Effector memory CD8-positive, alpha-beta T cell (primary cell): ENCODE measurements at regions not wholly inside any gene's neighbourhood (a gene's known extent, or its start where the extent isn't known, plus 50 kb on each side); places are given as distances from the start of the nearest gene placed in this dataset.

ENCODE experiments used
- ATAC-seq: fragments of 150-1000 bp; cut with Tn5 transposase; replicated peaks from 2 replicates; pipeline ENCODE4 v1.10.0; 2021; ENCODE audit warnings: mild to moderate bottlenecking, moderate library complexity
- DNase-seq, 3 experiments: peaks; one replicate each; pipeline ENCODE4 v3.0.0; 2021
- H3K27ac Mint-ChIP-seq, 2 donors: one replicate each; pipeline ENCODE4 v1.8.0; 2022; ENCODE audit warnings: mild to moderate bottlenecking in 2 of 2, mixed read lengths in 2 of 2, moderate library complexity in 2 of 2
- H3K27me3 Mint-ChIP-seq, 2 donors: one replicate each; pipeline ENCODE4 v1.8.0; 2022; ENCODE audit warnings: mixed read lengths in 2 of 2
- H3K36me3 Mint-ChIP-seq: one replicate; pipeline ENCODE4 v1.8.0; 2022; ENCODE audit warnings: mild to moderate bottlenecking, moderate library complexity, mixed read lengths; ENCODE audit not compliant: insufficient read depth
- H3K4me1 Mint-ChIP-seq, 2 donors: one replicate each; pipeline ENCODE4 v1.8.0; 2022; ENCODE audit warnings: low read depth in 2 of 2, mixed read lengths in 2 of 2
- H3K4me3 Mint-ChIP-seq, 2 donors: one replicate each; pipeline ENCODE4 v1.8.0; 2022; ENCODE audit warnings: mild to moderate bottlenecking in 2 of 2, mixed read lengths in 2 of 2, moderate library complexity in 2 of 2
- H3K9me3 Mint-ChIP-seq, 2 donors: one replicate each; pipeline ENCODE4 v1.8.0; 2022; ENCODE audit warnings: mixed read lengths in 2 of 2

- no peak overlapping the region for H3K4me3 Mint-ChIP-seq
- no peaks in the 10 kb centered on the region for H3K4me1 Mint-ChIP-seq
- H3K27ac Mint-ChIP-seq = no peak overlapping the region
- H3K27me3 Mint-ChIP-seq = peaks cover 7 to 40% of the 10 kb centered on the region in 2 donors
- ATAC-seq (no peak), DNase-seq (no peak)
- H3K36me3 Mint-ChIP-seq = no peaks in the 10 kb centered on the region
- H3K9me3 Mint-ChIP-seq = peaks cover 0 to 2% of the 10 kb centered on the region in 2 donors
Measured at GRCh38 chr2:180670302-180671003, 310.0 kb upstream of the UBE2E3 start.

- no peak overlapping the region for H3K27ac Mint-ChIP-seq
- no peak for DNase-seq
- H3K27me3 Mint-ChIP-seq = peaks cover 2 to 38% of the 10 kb centered on the region in 2 donors
- no peak overlapping the region for H3K4me3 Mint-ChIP-seq
- ATAC-seq = no peak
- no peaks in the 10 kb centered on the region for H3K36me3 Mint-ChIP-seq
- H3K4me1 Mint-ChIP-seq = no peaks in the 10 kb centered on the region
- H3K9me3 Mint-ChIP-seq = peaks cover 0 to 2% of the 10 kb centered on the region in 2 donors
Measured at GRCh38 chr2:180669016-180669415, 311.4 kb upstream of the UBE2E3 start.

- no peak for DNase-seq
- no peak overlapping the region for H3K27ac Mint-ChIP-seq
- no peak for ATAC-seq
- H3K4me1 Mint-ChIP-seq = no peaks in the 10 kb centered on the region
- peaks cover 10 to 39% of the 10 kb centered on the region in 2 donors for H3K27me3 Mint-ChIP-seq
- peaks cover 0 to 2% of the 10 kb centered on the region in 2 donors for H3K9me3 Mint-ChIP-seq
- H3K36me3 Mint-ChIP-seq = no peaks in the 10 kb centered on the region
- no peak overlapping the region for H3K4me3 Mint-ChIP-seq
Measured at GRCh38 chr2:180664507-180664906, 315.9 kb upstream of the UBE2E3 start.

GRCh38 chr2:180662941-180663471 lies 317.4 kb upstream of the UBE2E3 start:
- ATAC-seq (no peak), DNase-seq (no peak)
- Mint-ChIP-seq H3K4me1 (no peaks in the 10 kb centered on the region), H3K27me3 (peaks cover 10 to 43% of the 10 kb centered on the region in 2 donors), H3K9me3 (peaks cover 0 to 2% of the 10 kb centered on the region in 2 donors), H3K27ac (no peak overlapping the region), H3K4me3 (no peak overlapping the region), H3K36me3 (no peaks in the 10 kb centered on the region)

- Mint-ChIP-seq H3K4me1 (no peaks in the 10 kb centered on the region), H3K4me3 (no peak overlapping the region), H3K27ac (no peak overlapping the region), H3K9me3 (peaks cover 0 to 2% of the 10 kb centered on the region in 2 donors), H3K27me3 (peaks cover 10 to 43% of the 10 kb centered on the region in 2 donors), H3K36me3 (no peaks in the 10 kb centered on the region)
- no peak for DNase-seq
- ATAC-seq = no peak
Measured at GRCh38 chr2:180662521-180662920, 317.9 kb upstream of the UBE2E3 start.

GRCh38 chr2:180661686-180662030 lies 318.7 kb upstream of the UBE2E3 start:
- no peak overlapping the region for H3K27ac Mint-ChIP-seq
- no peaks in the 10 kb centered on the region for H3K9me3 Mint-ChIP-seq
- peaks cover 10 to 38% of the 10 kb centered on the region in 2 donors for H3K27me3 Mint-ChIP-seq

GRCh38 chr2:180660881-180661685 lies 319.3 kb upstream of the UBE2E3 start:
- no peak for DNase-seq
- no peaks in the 10 kb centered on the region for H3K36me3 Mint-ChIP-seq
- peaks cover 10 to 38% of the 10 kb centered on the region in 2 donors for H3K27me3 Mint-ChIP-seq
- no peaks in the 10 kb centered on the region for H3K9me3 Mint-ChIP-seq
- no peak overlapping the region for H3K27ac Mint-ChIP-seq
- H3K4me3 Mint-ChIP-seq = no peak overlapping the region
- no peaks in the 10 kb centered on the region for H3K4me1 Mint-ChIP-seq
- no peak for ATAC-seq

More at GRCh38 chr2:180661686-180662030, 318.7 kb upstream of the UBE2E3 start:
- Mint-ChIP-seq H3K36me3 (no peaks in the 10 kb centered on the region), H3K4me3 (no peak overlapping the region), H3K4me1 (no peaks in the 10 kb centered on the region)
- DNase-seq (no peak), ATAC-seq (no peak)

GRCh38 chr2:180660207-180660606 lies 320.2 kb upstream of the UBE2E3 start:
- ATAC-seq = no peak
- H3K4me1 Mint-ChIP-seq = no peaks in the 10 kb centered on the region

GRCh38 chr2:180657054-180657453 lies 323.4 kb upstream of the UBE2E3 start:
- H3K4me1 Mint-ChIP-seq = no peaks in the 10 kb centered on the region
- no peaks in the 10 kb centered on the region for H3K9me3 Mint-ChIP-seq
- H3K4me3 Mint-ChIP-seq = no peak overlapping the region
- no peaks in the 10 kb centered on the region for H3K36me3 Mint-ChIP-seq
- no peak overlapping the region for H3K27ac Mint-ChIP-seq
- ATAC-seq (no peak), DNase-seq (no peak)
- H3K27me3 Mint-ChIP-seq = peaks cover 21 to 28% of the 10 kb centered on the region in 2 donors

More at GRCh38 chr2:180660207-180660606, 320.2 kb upstream of the UBE2E3 start:
- no peak overlapping the region for H3K4me3 Mint-ChIP-seq
- peaks cover 16 to 38% of the 10 kb centered on the region in 2 donors for H3K27me3 Mint-ChIP-seq
- H3K27ac Mint-ChIP-seq = no peak overlapping the region
- DNase-seq = no peak
- no peaks in the 10 kb centered on the region for H3K36me3 Mint-ChIP-seq
- no peaks in the 10 kb centered on the region for H3K9me3 Mint-ChIP-seq

- Mint-ChIP-seq H3K36me3 (no peaks in the 10 kb centered on the region), H3K4me1 (no peaks in the 10 kb centered on the region), H3K27me3 (peaks cover 21 to 24% of the 10 kb centered on the region in 2 donors), H3K9me3 (no peaks in the 10 kb centered on the region), H3K27ac (no peak overlapping the region), H3K4me3 (no peak overlapping the region)
- DNase-seq (no peak), ATAC-seq (no peak)
Measured at GRCh38 chr2:180656455-180656847, 324.0 kb upstream of the UBE2E3 start.

GRCh38 chr2:180655842-180656454 lies 324.5 kb upstream of the UBE2E3 start:
- Mint-ChIP-seq H3K4me3 (no peak overlapping the region), H3K36me3 (no peaks in the 10 kb centered on the region), H3K27ac (no peak overlapping the region), H3K9me3 (no peaks in the 10 kb centered on the region), H3K27me3 (peaks cover 20 to 21% of the 10 kb centered on the region in 2 donors), H3K4me1 (no peaks in the 10 kb centered on the region)
- no peak for ATAC-seq
- DNase-seq = no peak

GRCh38 chr2:180655393-180655792 lies 325.0 kb upstream of the UBE2E3 start:
- no peaks in the 10 kb centered on the region for H3K9me3 Mint-ChIP-seq
- no peak overlapping the region for H3K27ac Mint-ChIP-seq
- H3K4me1 Mint-ChIP-seq = no peaks in the 10 kb centered on the region
- peaks cover 17 to 21% of the 10 kb centered on the region in 2 donors for H3K27me3 Mint-ChIP-seq
- no peak for DNase-seq
- no peak for ATAC-seq
- H3K36me3 Mint-ChIP-seq = no peaks in the 10 kb centered on the region
- H3K4me3 Mint-ChIP-seq = no peak overlapping the region

GRCh38 chr2:180653481-180653880 lies 326.9 kb upstream of the UBE2E3 start:
- Mint-ChIP-seq H3K36me3 (no peaks in the 10 kb centered on the region), H3K27ac (no peak overlapping the region), H3K9me3 (no peaks in the 10 kb centered on the region), H3K4me3 (no peak overlapping the region), H3K27me3 (peaks cover 11 to 21% of the 10 kb centered on the region in 2 donors), H3K4me1 (no peaks in the 10 kb centered on the region)
- no peak for DNase-seq
- ATAC-seq = no peak
